ENCODE measurements at regions not wholly inside any gene's neighbourhood (a gene's known extent, or its start where the extent isn't known, plus 50 kb on each side); places are given as distances from the start of the nearest gene placed in this dataset.

GRCh38 chr3:105166893-105167292 is 199.8 kb upstream of the ALCAM start:
- Histone ChIP-seq H3K27ac (ENCODE audit: low read length) (no peak overlapping the region), H3K4me3 (ENCODE audit: low read length) (no peak overlapping the region), H3K9me3 (ENCODE audit: control insufficient read depth, low read length) (no peaks in the 10 kb centered on the region), H3K4me1 (ENCODE audit: control insufficient read depth, insufficient read depth, low read length) (no peaks in the 10 kb centered on the region), H3K27me3 (ENCODE audit: control insufficient read depth, insufficient read depth) (no peaks in the 10 kb centered on the region)
- DNase-seq (no peak), ATAC-seq (no peak)
- intact Hi-C loops (cut with DNase I): no loop called here
- 28% methylated on average over 1 of the region's 1 CpG for WGBS

- H3K27me3 ChIP-seq (ENCODE audit: control insufficient read depth, insufficient read depth): no peaks in the 10 kb centered on the region
- H3K4me1 ChIP-seq (ENCODE audit: control insufficient read depth, insufficient read depth, low read length): no peaks in the 10 kb centered on the region
- DNase-seq (no peak), ATAC-seq (no peak)
- H3K9me3 ChIP-seq (ENCODE audit: control insufficient read depth, low read length): no peaks in the 10 kb centered on the region
- intact Hi-C loops (cut with DNase I): no loop called here
- H3K4me3 ChIP-seq (ENCODE audit: low read length): no peak overlapping the region
- no peak overlapping the region for H3K27ac ChIP-seq (ENCODE audit: low read length)
Observed at GRCh38 chr3:105170423-105170822, 196.3 kb upstream of the ALCAM start.

GRCh38 chr3:105174017-105174615 is 192.6 kb upstream of the ALCAM start:
- 69% methylated on average over 4 of the region's 4 CpGs for WGBS
- no peaks in the 10 kb centered on the region for H3K27me3 ChIP-seq (ENCODE audit: control insufficient read depth, insufficient read depth)
- no peak overlapping the region for H3K4me3 ChIP-seq (ENCODE audit: low read length)
- intact Hi-C loops (cut with DNase I): no loop called here
- H3K4me1 ChIP-seq (ENCODE audit: control insufficient read depth, insufficient read depth, low read length): no peaks in the 10 kb centered on the region
- H3K9me3 ChIP-seq (ENCODE audit: control insufficient read depth, low read length): no peaks in the 10 kb centered on the region
- H3K27ac ChIP-seq (ENCODE audit: low read length): no peak overlapping the region
- ATAC-seq: no peak
- no peak for DNase-seq

GRCh38 chr3:105177576-105177975 is 189.1 kb upstream of the ALCAM start:
- H3K27me3 ChIP-seq (ENCODE audit: control insufficient read depth, insufficient read depth): no peaks in the 10 kb centered on the region
- H3K4me3 ChIP-seq (ENCODE audit: low read length): no peak overlapping the region
- H3K9me3 ChIP-seq (ENCODE audit: control insufficient read depth, low read length): no peaks in the 10 kb centered on the region
- DNase-seq: no peak
- H3K4me1 ChIP-seq (ENCODE audit: control insufficient read depth, insufficient read depth, low read length): no peaks in the 10 kb centered on the region
- no peak for ATAC-seq
- H3K27ac ChIP-seq (ENCODE audit: low read length): no peak overlapping the region
- intact Hi-C loops (cut with DNase I): no loop called here
- WGBS: 69% methylated on average over 2 of the region's 2 CpGs

- intact Hi-C loops (cut with DNase I): no loop called here
- DNase-seq: no peak
- ATAC-seq: no peak
- WGBS: 56% methylated on average over 1 of the region's 1 CpG
- Histone ChIP-seq H3K27ac (ENCODE audit: low read length) (no peak overlapping the region), H3K4me3 (ENCODE audit: low read length) (no peak overlapping the region), H3K4me1 (ENCODE audit: control insufficient read depth, insufficient read depth, low read length) (no peaks in the 10 kb centered on the region), H3K27me3 (ENCODE audit: control insufficient read depth, insufficient read depth) (no peaks in the 10 kb centered on the region), H3K9me3 (ENCODE audit: control insufficient read depth, low read length) (no peaks in the 10 kb centered on the region)
Observed at GRCh38 chr3:105187344-105187743, 179.4 kb upstream of the ALCAM start.

- ATAC-seq (no peak), DNase-seq (no peak)
- H3K9me3 ChIP-seq (ENCODE audit: control insufficient read depth, low read length): no peaks in the 10 kb centered on the region
- intact Hi-C loops (cut with DNase I): no loop called here
- no peak overlapping the region for H3K4me3 ChIP-seq (ENCODE audit: low read length)
- H3K27ac ChIP-seq (ENCODE audit: low read length): no peak overlapping the region
- no peaks in the 10 kb centered on the region for H3K27me3 ChIP-seq (ENCODE audit: control insufficient read depth, insufficient read depth)
- no peaks in the 10 kb centered on the region for H3K4me1 ChIP-seq (ENCODE audit: control insufficient read depth, insufficient read depth, low read length)
Observed at GRCh38 chr3:105195260-105195659, 171.4 kb upstream of the ALCAM start.

GRCh38 chr3:105197863-105198262 is 168.8 kb upstream of the ALCAM start:
- WGBS: 50% methylated on average over 2 of the region's 2 CpGs
- ATAC-seq (no peak), DNase-seq (no peak)

GRCh38 chr3:105199217-105199616 is 167.5 kb upstream of the ALCAM start:
- Histone ChIP-seq H3K4me3 (ENCODE audit: low read length) (no peak overlapping the region), H3K9me3 (ENCODE audit: control insufficient read depth, low read length) (no peaks in the 10 kb centered on the region), H3K4me1 (ENCODE audit: control insufficient read depth, insufficient read depth, low read length) (no peaks in the 10 kb centered on the region), H3K27ac (ENCODE audit: low read length) (no peak overlapping the region), H3K27me3 (ENCODE audit: control insufficient read depth, insufficient read depth) (no peaks in the 10 kb centered on the region)
- intact Hi-C loops (cut with DNase I): no loop called here
- DNase-seq (no peak), ATAC-seq (no peak)
- WGBS: 84% methylated on average over 3 of the region's 3 CpGs

More at GRCh38 chr3:105197863-105198262, 168.8 kb upstream of the ALCAM start:
- Histone ChIP-seq H3K27ac (ENCODE audit: low read length) (no peak overlapping the region), H3K27me3 (ENCODE audit: control insufficient read depth, insufficient read depth) (no peaks in the 10 kb centered on the region), H3K4me1 (ENCODE audit: control insufficient read depth, insufficient read depth, low read length) (no peaks in the 10 kb centered on the region), H3K9me3 (ENCODE audit: control insufficient read depth, low read length) (no peaks in the 10 kb centered on the region), H3K4me3 (ENCODE audit: low read length) (no peak overlapping the region)
- intact Hi-C loops (cut with DNase I): no loop called here

- Histone ChIP-seq H3K27ac (ENCODE audit: low read length) (no peak overlapping the region), H3K9me3 (ENCODE audit: control insufficient read depth, low read length) (no peaks in the 10 kb centered on the region), H3K4me3 (ENCODE audit: low read length) (no peak overlapping the region), H3K4me1 (ENCODE audit: control insufficient read depth, insufficient read depth, low read length) (no peaks in the 10 kb centered on the region), H3K27me3 (ENCODE audit: control insufficient read depth, insufficient read depth) (no peaks in the 10 kb centered on the region)
- DNase-seq: no peak
- intact Hi-C loops (cut with DNase I): no loop called here
- WGBS: 75% methylated on average over 1 of the region's 1 CpG
- ATAC-seq: no peak
Observed at GRCh38 chr3:105210141-105210540, 156.6 kb upstream of the ALCAM start.

- 71% methylated on average over 1 of the region's 1 CpG for WGBS
- H3K27me3 ChIP-seq (ENCODE audit: control insufficient read depth, insufficient read depth): no peaks in the 10 kb centered on the region
- intact Hi-C loops (cut with DNase I): no loop called here
- DNase-seq (no peak), ATAC-seq (no peak)
- H3K9me3 ChIP-seq (ENCODE audit: control insufficient read depth, low read length): no peaks in the 10 kb centered on the region
- H3K4me3 ChIP-seq (ENCODE audit: low read length): no peak overlapping the region
- no peaks in the 10 kb centered on the region for H3K4me1 ChIP-seq (ENCODE audit: control insufficient read depth, insufficient read depth, low read length)
- H3K27ac ChIP-seq (ENCODE audit: low read length): no peak overlapping the region
Observed at GRCh38 chr3:105214590-105214989, 152.1 kb upstream of the ALCAM start.

GRCh38 chr3:105222568-105223093 is 144.1 kb upstream of the ALCAM start:
- no peaks in the 10 kb centered on the region for H3K27me3 ChIP-seq (ENCODE audit: control insufficient read depth, insufficient read depth)
- no peaks in the 10 kb centered on the region for H3K9me3 ChIP-seq (ENCODE audit: control insufficient read depth, low read length)
- H3K4me1 ChIP-seq (ENCODE audit: control insufficient read depth, insufficient read depth, low read length): no peaks in the 10 kb centered on the region
- DNase-seq: no peak
- no peak overlapping the region for H3K27ac ChIP-seq (ENCODE audit: low read length)
- 78% methylated on average over 8 of the region's 8 CpGs for WGBS
- intact Hi-C loops (cut with DNase I): no loop called here
- ATAC-seq: no peak
- no peak overlapping the region for H3K4me3 ChIP-seq (ENCODE audit: low read length)

- ATAC-seq: no peak
- H3K4me3 ChIP-seq (ENCODE audit: low read length): no peak overlapping the region
- WGBS: 88% methylated on average over 11 of the region's 11 CpGs
- no peaks in the 10 kb centered on the region for H3K9me3 ChIP-seq (ENCODE audit: control insufficient read depth, low read length)
- H3K27me3 ChIP-seq (ENCODE audit: control insufficient read depth, insufficient read depth): no peaks in the 10 kb centered on the region
- intact Hi-C loops (cut with DNase I): no loop called here
- H3K4me1 ChIP-seq (ENCODE audit: control insufficient read depth, insufficient read depth, low read length): no peaks in the 10 kb centered on the region
- DNase-seq: peak in 1 of 3 donors; percentile 16
- H3K27ac ChIP-seq (ENCODE audit: low read length): no peak overlapping the region
Observed at GRCh38 chr3:105223815-105224214, 142.9 kb upstream of the ALCAM start.
